IPS-NIHi7 (cell line): ENCODE measurements at regions not wholly inside any gene's neighbourhood (a gene's known extent, or its start where the extent isn't known, plus 50 kb on each side); places are given as distances from the start of the nearest gene placed in this dataset.
"Not testable (repeated sequence)": the region's sequence is repeated elsewhere in the genome, so short reads cannot be mapped to it uniquely, and the experiment has no call there.

Experiments used
- DNase-seq: peaks from one replicate; pipeline ENCODE4 v3.0.0; 2012; ENCODE audit warnings: mixed read lengths; ENCODE audit errors: extremely low spot score

DNA sequence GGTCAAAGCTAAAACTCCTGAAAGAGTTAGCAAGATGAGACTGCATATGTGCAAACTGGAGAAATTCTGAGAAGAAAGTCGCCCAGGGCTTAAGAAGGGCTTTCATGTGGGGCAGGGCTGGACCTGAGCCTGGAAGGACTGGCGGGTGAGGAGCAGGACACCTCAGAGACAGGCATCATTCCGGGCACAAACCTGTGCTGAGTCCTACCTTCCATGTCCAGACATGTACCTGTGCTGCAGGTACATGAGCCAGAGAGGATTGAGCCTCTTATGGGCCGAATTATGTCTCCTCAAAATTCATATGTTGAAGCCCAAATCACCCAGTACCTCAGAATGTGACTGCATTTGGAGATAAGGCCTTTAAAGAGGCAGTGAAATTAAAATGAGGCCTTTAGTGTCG is 171.0 kb downstream of the QRSL1 start:
- DNase-seq: no peak

DNA sequence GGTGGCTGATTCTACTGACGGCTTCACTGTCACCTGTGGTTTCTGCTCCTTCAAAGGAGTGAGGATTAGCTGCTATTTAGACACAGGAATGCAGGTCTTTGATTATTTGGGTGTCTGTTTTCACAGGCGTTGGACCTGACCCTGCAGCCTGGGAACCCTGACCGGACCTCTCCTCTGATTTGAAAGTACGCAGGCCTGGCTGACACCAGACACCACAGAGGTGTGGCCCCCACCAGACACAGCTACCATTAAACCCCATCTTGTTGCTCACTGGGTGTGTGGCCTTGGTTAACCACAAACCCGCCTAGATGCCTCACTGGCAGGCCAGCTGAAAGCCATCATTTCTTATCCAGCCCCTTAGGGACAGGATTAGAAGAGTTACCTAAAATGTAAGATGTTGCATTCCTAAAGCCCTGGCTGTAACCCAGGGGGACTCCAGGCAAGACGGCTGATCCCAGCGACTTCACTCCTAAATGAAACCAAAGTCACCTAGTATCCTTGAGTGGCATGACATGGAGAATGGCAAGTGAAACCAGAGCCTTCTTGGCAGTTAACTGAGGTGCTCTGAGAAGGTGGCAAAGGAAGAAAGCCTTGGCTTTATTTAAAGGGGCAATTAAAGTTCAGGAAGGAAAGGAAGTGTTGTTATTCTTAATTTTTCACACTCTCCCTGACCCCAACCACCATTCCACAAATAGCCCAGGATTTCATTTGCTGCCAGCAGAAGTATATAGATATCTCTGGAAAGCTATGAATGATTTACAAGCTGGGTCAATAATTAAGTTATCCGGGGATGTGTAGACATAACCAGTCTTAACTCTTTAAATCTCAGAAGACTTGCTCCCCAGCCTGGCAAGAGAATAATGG is 169.9 kb downstream of the QRSL1 start:
- no peak for DNase-seq

- DNase-seq: no peak
These were observed 167.8 kb downstream of the QRSL1 start for GRCh38 chr6:106797186-106797585.

DNA sequence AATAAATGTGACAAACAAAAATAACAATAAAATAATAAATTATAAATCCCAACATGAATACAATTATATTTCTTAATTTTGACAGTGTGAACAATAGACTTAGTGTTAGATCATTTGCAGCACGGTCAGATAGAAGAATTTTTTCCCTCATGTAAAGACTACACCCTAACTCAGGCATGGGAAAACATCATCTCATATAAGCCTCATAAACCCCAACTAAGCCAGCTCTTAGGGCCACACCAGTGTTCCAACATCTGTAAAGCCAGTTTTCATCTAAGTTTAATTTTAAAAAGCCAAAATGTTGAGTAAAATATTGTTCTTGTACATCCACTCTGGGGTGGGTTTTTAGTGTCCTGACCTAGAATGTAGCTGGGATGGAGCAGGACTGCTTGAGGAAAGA is 167.4 kb downstream of the QRSL1 start:
- DNase-seq: no peak

DNA sequence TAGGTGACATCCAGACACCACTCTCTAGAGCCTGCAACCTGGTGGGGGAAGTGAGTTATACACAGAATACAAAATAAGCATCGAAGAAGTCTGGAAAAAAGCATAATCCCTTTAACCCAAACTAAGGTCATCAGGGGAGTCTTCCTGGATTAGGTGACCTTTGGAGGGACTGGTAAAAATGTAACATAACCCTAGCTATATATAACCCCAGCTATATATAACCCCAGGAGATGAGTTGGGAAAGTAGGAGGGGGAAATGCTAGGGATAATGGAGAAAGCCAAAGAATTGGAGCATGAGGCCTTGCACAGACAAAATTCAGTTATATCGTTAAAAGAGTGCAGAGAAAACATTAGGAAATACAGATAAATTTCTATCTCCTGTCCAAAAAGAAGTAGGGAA is 164.8 kb downstream of the QRSL1 start:
- no peak for DNase-seq

DNA sequence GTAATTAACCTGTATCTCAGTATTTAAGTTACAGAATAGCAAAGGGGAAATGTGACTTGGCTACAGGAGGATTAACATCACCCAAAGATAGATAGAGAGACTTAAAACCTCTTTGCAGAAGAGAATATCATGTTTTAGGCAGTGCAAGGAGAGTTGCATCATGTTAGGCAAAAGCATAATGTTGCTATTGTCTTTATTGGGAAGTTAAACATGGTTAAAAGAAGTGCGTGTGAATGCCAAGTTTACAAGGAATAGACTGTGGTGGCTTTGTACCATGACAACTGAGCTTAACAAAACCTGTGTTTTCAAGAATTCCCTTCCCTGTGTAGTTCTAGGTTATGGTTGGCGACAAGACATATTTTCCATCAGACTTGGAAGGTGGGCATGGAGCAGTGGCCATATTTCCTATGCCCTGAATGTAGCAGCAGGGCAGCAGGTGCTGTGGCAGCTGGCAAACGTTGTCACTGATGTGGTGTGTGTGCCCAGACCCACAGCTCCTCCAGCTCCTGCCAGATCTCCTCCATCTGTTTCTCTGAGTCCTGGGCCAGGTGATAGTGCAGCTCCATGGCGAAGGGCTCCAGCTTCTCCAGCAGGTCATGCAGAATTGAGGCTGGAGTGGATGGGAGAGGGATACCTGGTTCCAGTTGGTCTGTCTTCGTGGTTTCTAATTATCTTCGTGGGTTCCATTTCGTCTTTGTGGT is 163.3 kb downstream of the QRSL1 start:
- no peak for DNase-seq

DNA sequence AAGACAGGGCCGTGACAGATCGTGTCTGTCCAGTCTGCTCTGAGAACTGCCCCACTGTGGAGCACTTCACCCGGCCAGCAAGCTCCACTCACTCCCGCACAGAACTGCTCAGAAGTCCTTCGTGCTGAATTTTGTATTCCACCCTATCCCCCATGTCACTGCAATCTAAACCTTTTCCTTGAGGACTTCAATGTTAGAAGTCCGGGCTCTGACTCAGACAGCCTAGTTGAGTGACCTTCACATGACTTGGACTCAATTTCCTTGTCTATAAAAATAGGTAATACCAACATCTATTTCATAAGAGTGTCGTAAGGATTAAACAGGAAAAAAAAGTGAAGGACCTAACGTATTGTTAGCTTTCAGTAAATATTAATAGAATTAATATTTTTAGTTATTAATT is 161.6 kb downstream of the QRSL1 start:
- DNase-seq: no peak

- no peak for DNase-seq
These were observed 160.9 kb downstream of the QRSL1 start for GRCh38 chr6:106790149-106790770.

DNA sequence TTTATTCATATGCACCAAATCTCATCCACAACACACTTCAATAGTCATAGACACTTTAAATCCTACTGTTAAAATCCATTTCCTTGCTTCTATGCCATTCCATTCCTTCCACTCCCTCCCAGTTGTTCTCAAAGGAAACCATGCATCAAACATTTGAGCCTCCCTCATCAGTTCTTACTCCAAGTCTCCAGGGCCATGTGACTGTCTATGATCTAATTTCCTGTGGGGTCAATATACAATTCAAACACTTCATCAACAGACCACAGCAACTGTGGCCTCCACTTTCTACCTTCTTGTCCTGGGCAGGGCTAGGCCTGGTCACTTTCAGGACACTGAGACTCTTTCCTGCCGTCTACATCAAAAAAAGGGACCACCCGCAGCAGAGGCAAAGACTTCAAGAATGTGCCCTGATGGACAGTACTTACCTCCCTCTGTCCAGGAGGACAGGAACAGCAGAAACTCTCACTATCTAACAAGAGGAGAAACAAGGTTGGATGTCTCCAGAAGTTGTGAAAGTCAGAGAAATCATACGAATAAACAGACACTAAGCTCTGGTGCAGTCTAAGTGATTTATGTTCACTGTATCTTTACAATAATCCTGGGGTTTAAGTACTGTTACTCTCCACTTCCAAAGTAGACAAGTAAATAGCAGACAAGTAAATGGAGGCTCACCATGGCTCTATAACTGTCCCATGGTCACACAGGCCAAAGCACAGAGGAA is 160.2 kb downstream of the QRSL1 start:
- DNase-seq: no peak

DNA sequence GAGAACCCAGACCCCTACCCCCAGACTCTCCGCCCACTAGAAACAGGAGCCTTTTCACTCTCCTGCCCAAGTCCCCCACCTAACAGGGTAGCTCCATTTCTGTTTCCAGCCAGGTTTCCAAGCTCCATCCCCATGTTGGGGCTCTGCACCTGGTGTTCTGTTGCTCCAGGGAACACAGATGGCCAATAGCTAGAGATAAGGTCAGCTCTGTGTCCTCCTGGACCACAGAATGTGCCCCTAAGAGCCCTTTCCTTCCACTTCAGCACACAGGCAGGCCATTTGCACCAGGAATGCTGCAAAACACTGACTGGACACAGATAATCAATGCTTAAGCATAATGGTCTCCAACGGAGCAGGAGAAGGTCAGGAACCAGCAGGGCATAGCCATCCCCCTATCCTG is 159.4 kb downstream of the QRSL1 start:
- no peak for DNase-seq

DNA sequence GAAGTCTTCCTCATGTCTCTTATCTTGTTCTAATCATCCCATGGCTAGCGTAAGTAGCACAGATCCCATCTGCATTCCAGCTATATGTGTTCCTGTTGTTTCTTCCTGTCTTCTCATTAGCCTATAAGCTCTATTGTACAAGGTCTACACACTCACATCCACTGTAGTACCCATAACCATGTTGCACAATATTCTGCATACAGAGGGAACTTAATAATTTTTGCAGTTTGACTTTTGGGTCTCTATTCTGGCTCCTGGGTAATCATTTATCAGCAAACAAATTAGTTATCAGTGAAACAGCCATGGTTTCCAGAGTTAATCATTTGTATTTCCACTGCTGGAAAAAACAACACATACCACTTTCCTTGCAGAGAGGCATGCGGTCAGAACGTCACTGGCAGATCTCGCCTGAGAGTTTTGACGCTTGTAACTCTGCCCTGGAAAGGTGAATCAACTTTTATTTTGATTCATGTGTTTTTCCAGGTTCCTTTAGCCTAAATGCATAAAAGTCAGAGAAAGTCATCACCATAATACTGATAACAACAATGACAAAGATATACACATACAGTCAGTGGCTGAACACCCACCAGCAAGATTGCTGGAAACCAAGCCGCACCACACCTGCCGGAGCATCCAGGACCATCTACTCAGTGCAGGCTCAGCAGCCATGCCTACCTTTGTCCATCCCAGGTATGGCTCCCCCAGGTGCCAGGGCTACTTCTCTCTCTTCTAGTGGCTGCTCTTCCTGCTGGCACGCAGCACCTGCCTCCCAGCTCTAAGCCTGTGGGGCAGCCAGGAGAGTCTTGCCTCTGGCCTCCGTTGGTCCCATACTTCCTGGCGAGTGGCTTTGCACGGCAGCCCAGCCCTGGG is 158.2 kb downstream of the QRSL1 start:
- no peak for DNase-seq

DNA sequence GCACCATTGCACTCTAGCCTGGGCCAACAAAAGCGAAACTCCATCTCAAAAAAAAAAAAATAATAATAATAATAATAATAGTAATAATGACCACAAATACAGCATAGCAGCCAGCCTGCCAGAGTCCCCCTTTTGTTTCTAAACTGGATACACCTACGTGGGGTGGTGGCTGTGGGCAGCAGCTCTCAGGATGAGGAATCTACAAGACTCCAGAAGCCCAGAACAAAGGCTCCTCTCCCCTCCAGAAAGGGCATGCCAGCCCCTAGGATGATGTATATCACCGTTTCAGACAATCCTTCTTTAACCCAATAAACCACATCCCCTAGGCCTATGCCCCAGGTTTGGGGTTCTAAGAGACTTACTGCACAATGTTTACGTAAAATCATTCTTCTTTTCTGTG is 155.9 kb downstream of the QRSL1 start:
- DNase-seq: no peak

GRCh38 chr6:106783640-106784566 is 154.5 kb downstream of the QRSL1 start:
- DNase-seq: no peak

DNA sequence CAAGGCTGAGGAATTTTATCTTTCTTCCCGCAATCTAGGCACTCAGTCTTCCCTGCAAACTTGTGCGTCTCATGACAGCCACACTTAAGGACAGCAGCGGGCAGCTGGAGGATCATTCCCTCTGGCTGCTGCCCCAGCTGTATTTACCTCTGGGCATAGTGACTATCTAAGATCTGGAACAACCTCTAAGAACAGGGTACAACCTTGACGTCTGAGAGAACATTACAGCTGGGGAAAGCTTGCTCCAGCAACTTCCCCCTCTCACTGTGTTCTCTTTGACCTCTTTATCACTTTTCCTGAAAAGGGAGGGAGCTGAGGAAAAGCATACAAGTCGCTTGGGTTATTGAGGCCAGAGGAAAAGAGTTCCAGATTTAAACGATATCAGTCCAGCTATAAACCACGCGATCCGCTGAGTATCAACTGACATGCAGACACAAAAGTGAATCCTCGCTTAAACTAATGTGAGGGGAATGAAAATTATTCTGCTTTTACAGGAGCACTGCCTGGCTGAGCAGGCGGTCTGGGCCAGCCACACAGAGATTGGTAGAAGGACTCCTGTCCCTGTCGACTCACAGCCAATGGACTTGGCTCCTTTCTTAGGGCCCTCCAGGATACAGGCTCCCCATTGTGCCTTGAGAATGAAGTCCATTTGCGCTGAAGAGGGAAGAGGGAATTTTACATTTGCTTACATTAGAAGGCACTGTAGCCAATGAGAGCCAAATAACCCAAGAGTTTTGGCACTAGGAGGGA is 153.3 kb downstream of the QRSL1 start:
- no peak for DNase-seq

GRCh38 chr6:106779552-106779951 is 150.2 kb downstream of the QRSL1 start:
- DNase-seq: not testable (repeated sequence)

DNA sequence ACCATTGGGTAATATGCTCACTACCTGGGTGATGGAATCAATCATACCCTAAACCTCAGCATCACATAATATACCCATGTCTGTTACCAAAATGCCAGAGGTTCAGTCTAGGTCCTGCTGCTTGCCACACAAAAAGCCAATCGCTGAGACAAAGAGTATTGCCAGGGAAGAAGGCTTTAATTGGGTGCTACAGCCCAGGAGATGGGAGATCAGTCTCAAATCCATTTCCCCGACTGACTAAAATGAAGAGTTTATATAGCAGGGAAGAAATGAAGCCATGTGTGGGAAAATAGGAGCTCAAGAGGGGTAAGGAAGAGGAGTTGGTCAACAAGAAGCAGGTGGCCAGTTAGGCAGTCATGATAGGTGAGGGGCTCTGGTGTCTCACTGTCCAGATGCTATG is 149.6 kb downstream of the QRSL1 start:
- DNase-seq: no peak

DNA sequence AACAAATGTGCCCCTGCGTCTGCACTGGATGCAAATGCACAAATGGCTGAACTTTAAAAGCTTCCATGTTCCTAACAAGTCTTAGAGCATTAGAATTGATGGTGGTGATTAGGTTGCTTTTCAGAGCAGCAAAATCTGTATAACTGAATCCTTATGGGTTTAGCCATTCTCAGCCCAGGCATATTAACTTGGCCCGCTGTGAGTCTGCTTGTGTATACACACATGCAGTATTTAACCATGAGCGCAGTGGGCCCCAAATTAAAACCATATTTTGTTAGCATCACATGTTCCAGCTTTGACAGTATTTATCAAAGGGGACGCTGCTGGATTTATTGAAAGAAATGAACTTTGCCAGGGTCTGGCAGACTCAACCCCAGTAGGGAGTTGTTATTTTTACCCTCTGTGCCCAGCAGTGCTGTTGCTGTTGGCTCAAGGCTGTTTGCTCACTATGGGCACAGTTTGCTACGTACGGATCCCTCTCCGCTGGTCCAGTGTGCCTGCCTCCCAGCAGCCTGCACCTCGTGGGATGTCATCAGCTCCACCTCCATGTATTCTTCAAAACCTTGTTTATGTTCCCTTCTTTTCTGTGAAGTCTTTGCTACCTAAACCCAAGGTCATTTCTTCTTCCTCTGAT is 144.7 kb downstream of the QRSL1 start:
- DNase-seq: no peak

DNA sequence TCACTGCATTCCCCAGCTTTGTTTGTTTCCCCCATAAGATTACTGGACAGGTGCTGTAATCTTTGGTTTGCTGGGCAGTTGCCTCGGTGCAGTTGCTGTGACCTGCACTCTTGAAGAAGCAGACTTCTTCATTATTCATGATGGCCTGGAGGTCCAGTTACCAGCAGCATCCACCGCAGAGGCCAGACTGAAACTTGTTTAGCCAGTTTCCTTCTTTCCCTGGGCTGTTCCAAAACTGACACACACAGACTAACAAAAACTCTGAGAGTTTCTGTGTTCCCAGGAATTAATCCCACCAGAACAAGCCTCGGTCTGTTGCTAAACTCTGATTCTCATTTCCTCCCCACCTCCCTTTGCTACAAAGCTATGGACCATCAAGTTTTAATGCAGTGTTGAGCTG is 144.1 kb downstream of the QRSL1 start:
- DNase-seq: no peak
